ENCODE measurements at regions not wholly inside any gene's neighbourhood (a gene's known extent, or its start where the extent isn't known, plus 50 kb on each side); places are given as distances from the start of the nearest gene placed in this dataset.

GRCh38 chr6:101125380-101125971, 244.3 kb upstream of the ASCC3 start:
- DNase-seq (ENCODE audit: low spot score) = no peak
- Histone ChIP-seq H3K27ac (ENCODE audit: low read depth in 1 of 2, low read length in 2 of 2) (no peak overlapping the region), H3K27me3 (ENCODE audit: control insufficient read depth in 4 of 4, insufficient read depth in 4 of 4, low read length in 3 of 4) (no peaks in the 10 kb centered on the region), H3K4me3 (ENCODE audit: low read depth in 1 of 3, low read length in 3 of 3) (no peak overlapping the region), H3K9ac (ENCODE audit: low read depth in 1 of 2, low read length in 2 of 2) (no peak overlapping the region), H3K36me3 (ENCODE audit: control insufficient read depth in 4 of 4, insufficient read depth in 3 of 4, low read depth in 1 of 4, low read length in 3 of 4) (no peaks in the 10 kb centered on the region), H3K9me3 (ENCODE audit: control insufficient read depth in 4 of 4, low read length in 3 of 4) (no peaks in the 10 kb centered on the region), H3K4me1 (ENCODE audit: control insufficient read depth in 4 of 4, insufficient read depth in 4 of 4, low read length in 3 of 4) (no peaks in the 10 kb centered on the region)
- 65% methylated on average over 3 of the region's 3 CpGs for WGBS
- TF ChIP-seq FOXA2 (IDR thresholded peaks at IDR 0.05) (no peak), MAX (IDR thresholded peaks at IDR 0.05) (no peak), GABPA (IDR thresholded peaks at IDR 0.05 in 1 of 2, conservative IDR thresholded peaks at IDR 0.05 in 1 of 2) (no peak), NR2F2 (IDR thresholded peaks at IDR 0.05) (no peak), YY1 (IDR thresholded peaks at IDR 0.05) (no peak), TAF1 (conservative IDR thresholded peaks at IDR 0.05) (no peak), JUND (IDR thresholded peaks at IDR 0.05) (no peak), ZBTB33 (IDR thresholded peaks at IDR 0.05) (no peak), FOXA1 (IDR thresholded peaks at IDR 0.05) (no peak), SP1 (IDR thresholded peaks at IDR 0.05) (no peak), EGR1 (IDR thresholded peaks at IDR 0.05; ENCODE audit: low read depth in 2 of 2) (no peak), ATF3 (IDR thresholded peaks at IDR 0.05) (no peak), HNF4A (conservative IDR thresholded peaks at IDR 0.05) (no peak)

- Histone ChIP-seq H3K4me1 (ENCODE audit: control insufficient read depth in 4 of 4, insufficient read depth in 4 of 4, low read length in 3 of 4) (no peaks in the 10 kb centered on the region), H3K36me3 (ENCODE audit: control insufficient read depth in 4 of 4, insufficient read depth in 3 of 4, low read depth in 1 of 4, low read length in 3 of 4) (no peaks in the 10 kb centered on the region), H3K9me3 (ENCODE audit: control insufficient read depth in 4 of 4, low read length in 3 of 4) (no peaks in the 10 kb centered on the region), H3K27ac (ENCODE audit: low read depth in 1 of 2, low read length in 2 of 2) (no peak overlapping the region), H3K4me3 (ENCODE audit: low read depth in 1 of 3, low read length in 3 of 3) (no peak overlapping the region), H3K9ac (ENCODE audit: low read depth in 1 of 2, low read length in 2 of 2) (no peak overlapping the region), H3K27me3 (ENCODE audit: control insufficient read depth in 4 of 4, insufficient read depth in 4 of 4, low read length in 3 of 4) (no peaks in the 10 kb centered on the region)
- DNase-seq (ENCODE audit: low spot score) = no peak
- TF ChIP-seq CTCF (IDR thresholded peaks at IDR 0.05; ENCODE audit: low read depth, low read length, missing input control) (no peak), HNF4G (IDR thresholded peaks at IDR 0.05) (no peak), JUND (IDR thresholded peaks at IDR 0.05) (no peak), GABPA (IDR thresholded peaks at IDR 0.05 in 1 of 2, conservative IDR thresholded peaks at IDR 0.05 in 1 of 2) (no peak), FOXA1 (IDR thresholded peaks at IDR 0.05) (no peak), HNF4A (conservative IDR thresholded peaks at IDR 0.05) (no peak), FOXA2 (IDR thresholded peaks at IDR 0.05) (no peak), TAF1 (conservative IDR thresholded peaks at IDR 0.05) (no peak), RXRA (IDR thresholded peaks at IDR 0.05) (no peak), REST (IDR thresholded peaks at IDR 0.05) (no peak), MAX (IDR thresholded peaks at IDR 0.05) (no peak), ATF3 (IDR thresholded peaks at IDR 0.05) (no peak), SP1 (IDR thresholded peaks at IDR 0.05) (no peak), ZBTB33 (IDR thresholded peaks at IDR 0.05) (no peak), NR2F2 (IDR thresholded peaks at IDR 0.05) (no peak), YY1 (IDR thresholded peaks at IDR 0.05) (no peak), EGR1 (IDR thresholded peaks at IDR 0.05; ENCODE audit: low read depth in 2 of 2) (no peak), RAD21 (IDR thresholded peaks at IDR 0.05) (no peak)
- WGBS = 80% methylated on average over 3 of the region's 3 CpGs
These were observed 245.4 kb upstream of the ASCC3 start for GRCh38 chr6:101126501-101126900.
